Epidermal melanocyte (primary cell): ENCODE measurements at regions not wholly inside any gene's neighbourhood (a gene's known extent, or its start where the extent isn't known, plus 50 kb on each side); places are given as distances from the start of the nearest gene placed in this dataset.
"Not testable (repeated sequence)": the region's sequence is repeated elsewhere in the genome, so short reads cannot be mapped to it uniquely, and the experiment has no call there.

ENCODE experiments used
- DNase-seq: peaks from one replicate; pipeline ENCODE4 v3.0.0; 2011; ENCODE audit warnings: low spot score; ENCODE audit not compliant: insufficient read length

- DNase-seq, result no peak
Observed at GRCh38 chr16:72598696-72599095, 426.7 kb upstream of the PMFBP1 start.

GRCh38 chr16:72597938-72598337, 426.0 kb upstream of the PMFBP1 start:
- DNase-seq, result no peak

GRCh38 chr16:72596373-72596772, 424.4 kb upstream of the PMFBP1 start:
- DNase-seq, result no peak

GRCh38 chr16:72590151-72590937, 418.4 kb upstream of the PMFBP1 start:
- DNase-seq, result no peak

- no peak for DNase-seq
Observed at GRCh38 chr16:72588551-72588950, 416.6 kb upstream of the PMFBP1 start.

GRCh38 chr16:72578061-72578460, 406.1 kb upstream of the PMFBP1 start:
- not testable (repeated sequence) for DNase-seq

GRCh38 chr16:72576189-72576588, 404.2 kb upstream of the PMFBP1 start:
- no peak for DNase-seq

GRCh38 chr16:72569677-72570076, 397.7 kb upstream of the PMFBP1 start:
- DNase-seq, result no peak

- DNase-seq, result no peak
Observed at GRCh38 chr16:72568502-72568901, 396.5 kb upstream of the PMFBP1 start.

GRCh38 chr16:72566174-72566573, 394.2 kb upstream of the PMFBP1 start:
- DNase-seq, result no peak

- no peak for DNase-seq
Observed at GRCh38 chr16:72565106-72565505, 393.2 kb upstream of the PMFBP1 start.

GRCh38 chr16:72560617-72561016, 388.7 kb upstream of the PMFBP1 start:
- no peak for DNase-seq

- DNase-seq, result no peak
Observed at GRCh38 chr16:72558501-72558900, 386.5 kb upstream of the PMFBP1 start.

- DNase-seq, result no peak
Observed at GRCh38 chr16:72554935-72555334, 383.0 kb upstream of the PMFBP1 start.

- DNase-seq, result no peak
Observed at GRCh38 chr16:72552654-72553053, 380.7 kb upstream of the PMFBP1 start.

GRCh38 chr16:72551649-72552048, 379.7 kb upstream of the PMFBP1 start:
- no peak for DNase-seq

GRCh38 chr16:72549878-72550277, 377.9 kb upstream of the PMFBP1 start:
- DNase-seq, result no peak

GRCh38 chr16:72542102-72542501, 370.1 kb upstream of the PMFBP1 start:
- DNase-seq, result no peak

- no peak for DNase-seq
Observed at GRCh38 chr16:72537664-72538063, 365.7 kb upstream of the PMFBP1 start.

- no peak for DNase-seq
Observed at GRCh38 chr16:72536723-72537435, 364.9 kb upstream of the PMFBP1 start.

GRCh38 chr16:72532906-72533410, 361.0 kb upstream of the PMFBP1 start:
- DNase-seq, result no peak

- no peak for DNase-seq
Observed at GRCh38 chr16:72530434-72530833, 358.5 kb upstream of the PMFBP1 start.

GRCh38 chr16:72523087-72523486, 351.1 kb upstream of the PMFBP1 start:
- no peak for DNase-seq
